Esophagus muscularis mucosa (tissue), 3 donors: ENCODE measurements at regions not wholly inside any gene's neighbourhood (a gene's known extent, or its start where the extent isn't known, plus 50 kb on each side); places are given as distances from the start of the nearest gene placed in this dataset.

Experiments used
- CTCF ChIP-seq, 3 experiments: fragments of 200-600 bp in 2 of 3; fragments of 450-650 bp in 1 of 3; sonication (generic) in 2 of 3; IDR thresholded peaks; one replicate each; pipeline ENCODE4 v1.5.1; 2017 to 2019; ENCODE audit warnings: antibody characterized with exemption in 3 of 3, mild to moderate bottlenecking in 2 of 3, moderate library complexity in 1 of 3
- POLR2A ChIP-seq: fragments of 450-650 bp; IDR thresholded peaks from one replicate; pipeline ENCODE4 v1.6.1; 2017; ENCODE audit warnings: antibody characterized with exemption, moderate library complexity, mild to moderate bottlenecking, low read depth

GRCh38 chr5:174559141-174559540 lies 165.2 kb upstream of the MSX2 start:
- TF ChIP-seq CTCF (IDR thresholded peaks at IDR 0.05) = no peak
- no peak for TF ChIP-seq POLR2A
